ENCODE measurements at regions not wholly inside any gene's neighbourhood (a gene's known extent, or its start where the extent isn't known, plus 50 kb on each side); places are given as distances from the start of the nearest gene placed in this dataset.

GRCh38 chr18:4653418-4653817, 198.3 kb upstream of the DLGAP1 start:
- Histone ChIP-seq H3K9me2 (replicated peaks; ENCODE audit: insufficient read depth, low read length) (no peaks in the 10 kb centered on the region), H4K20me1 (ENCODE audit: insufficient read depth, low read length) (no peaks in the 10 kb centered on the region), H3K9ac (ENCODE audit: low read length) (no peak overlapping the region), H3F3A (ENCODE audit: insufficient read depth, low read length) (no peaks in the 10 kb centered on the region), H3K36me3 (replicated peaks; ENCODE audit: insufficient read depth, low read length) (no peaks in the 10 kb centered on the region), H3K9me3 (replicated peaks; ENCODE audit: insufficient read depth, low read length) (no peaks in the 10 kb centered on the region), H2AFZ (ENCODE audit: low read length) (no peak overlapping the region), H3K4me2 (ENCODE audit: low read depth, low read length) (no peak overlapping the region), H3K27ac (ENCODE audit: low read length) (no peak overlapping the region), H3K4me1 (ENCODE audit: low read length) (no peaks in the 10 kb centered on the region), H3K79me2 (ENCODE audit: low read length) (no peaks in the 10 kb centered on the region), H3K27me3 (replicated peaks; ENCODE audit: insufficient read depth, low read length) (no peaks in the 10 kb centered on the region), H3K4me3 (ENCODE audit: low read length) (no peak overlapping the region)
- TF ChIP-seq CTCF (IDR thresholded peaks at IDR 0.05; ENCODE audit: low read length) (no peak), EZH2 (optimal IDR thresholded peaks at IDR 0.05; ENCODE audit: low read depth, low read length) (no peak), EZH2phosphoT487 (IDR thresholded peaks at IDR 0.05; ENCODE audit: low read length) (no peak)
- no peak for DNase-seq

GRCh38 chr18:4641771-4642368, 186.8 kb upstream of the DLGAP1 start:
- Histone ChIP-seq H3K9me3 (replicated peaks; ENCODE audit: insufficient read depth, low read length) (no peaks in the 10 kb centered on the region), H3K79me2 (ENCODE audit: low read length) (no peaks in the 10 kb centered on the region)

GRCh38 chr18:4640349-4641012, 185.4 kb upstream of the DLGAP1 start:
- Histone ChIP-seq H2AFZ (ENCODE audit: low read length) (no peak overlapping the region), H3K4me1 (ENCODE audit: low read length) (0 out of 2 replicates have a peak, but pooled peaks cover 3% of the 10 kb centered on the region), H3K27me3 (replicated peaks; ENCODE audit: insufficient read depth, low read length) (no peaks in the 10 kb centered on the region), H3F3A (ENCODE audit: insufficient read depth, low read length) (no peaks in the 10 kb centered on the region), H3K36me3 (replicated peaks; ENCODE audit: insufficient read depth, low read length) (no peaks in the 10 kb centered on the region), H3K79me2 (ENCODE audit: low read length) (no peaks in the 10 kb centered on the region), H4K20me1 (ENCODE audit: insufficient read depth, low read length) (no peaks in the 10 kb centered on the region), H3K9me2 (replicated peaks; ENCODE audit: insufficient read depth, low read length) (no peaks in the 10 kb centered on the region), H3K9me3 (replicated peaks; ENCODE audit: insufficient read depth, low read length) (no peaks in the 10 kb centered on the region), H3K4me2 (ENCODE audit: low read depth, low read length) (no peak overlapping the region), H3K9ac (ENCODE audit: low read length) (no peak overlapping the region), H3K27ac (ENCODE audit: low read length) (peak overlapping the region; percentile 21; the same call in 1 of the 2 replicates), H3K4me3 (ENCODE audit: low read length) (no peak overlapping the region)
- TF ChIP-seq EZH2 (optimal IDR thresholded peaks at IDR 0.05; ENCODE audit: low read depth, low read length) (no peak), CTCF (IDR thresholded peaks at IDR 0.05; ENCODE audit: low read length) (no peak), EZH2phosphoT487 (IDR thresholded peaks at IDR 0.05; ENCODE audit: low read length) (no peak)
- DNase-seq, result no peak

More at GRCh38 chr18:4641771-4642368, 186.8 kb upstream of the DLGAP1 start:
- Histone ChIP-seq H3K4me2 (ENCODE audit: low read depth, low read length) (no peak overlapping the region), H4K20me1 (ENCODE audit: insufficient read depth, low read length) (no peaks in the 10 kb centered on the region), H2AFZ (ENCODE audit: low read length) (no peak overlapping the region), H3K9me2 (replicated peaks; ENCODE audit: insufficient read depth, low read length) (no peaks in the 10 kb centered on the region), H3K27ac (ENCODE audit: low read length) (no peak overlapping the region), H3K4me1 (ENCODE audit: low read length) (0 out of 2 replicates have a peak, but pooled peaks cover 3% of the 10 kb centered on the region), H3K27me3 (replicated peaks; ENCODE audit: insufficient read depth, low read length) (no peaks in the 10 kb centered on the region), H3K9ac (ENCODE audit: low read length) (no peak overlapping the region), H3K36me3 (replicated peaks; ENCODE audit: insufficient read depth, low read length) (no peaks in the 10 kb centered on the region), H3K4me3 (ENCODE audit: low read length) (no peak overlapping the region), H3F3A (ENCODE audit: insufficient read depth, low read length) (no peaks in the 10 kb centered on the region)
- no peak for DNase-seq
- TF ChIP-seq EZH2 (optimal IDR thresholded peaks at IDR 0.05; ENCODE audit: low read depth, low read length), result no peak
- TF ChIP-seq CTCF (IDR thresholded peaks at IDR 0.05; ENCODE audit: low read length), result no peak
- TF ChIP-seq EZH2phosphoT487 (IDR thresholded peaks at IDR 0.05; ENCODE audit: low read length), result no peak
